Mucosa of rectum (tissue), 2 donors: ENCODE measurements at regions not wholly inside any gene's neighbourhood (a gene's known extent, or its start where the extent isn't known, plus 50 kb on each side); places are given as distances from the start of the nearest gene placed in this dataset.

Experiments used
- H3K27ac ChIP-seq, 2 donors: one replicate each; pipeline ENCODE4 v1.7.0; 2013; ENCODE audit warnings: inconsistent platforms in 2 of 2, low read depth in 2 of 2, low read length in 2 of 2
- H3K27me3 ChIP-seq, 2 donors: one replicate each; pipeline ENCODE4 v1.7.0; 2013; ENCODE audit warnings: low read length in 2 of 2; ENCODE audit not compliant: control insufficient read depth in 2 of 2, insufficient read depth in 2 of 2
- H3K36me3 ChIP-seq, 2 donors: one replicate each; pipeline ENCODE4 v1.7.0; 2013; ENCODE audit warnings: low read length in 2 of 2; ENCODE audit not compliant: control insufficient read depth in 2 of 2, insufficient read depth in 2 of 2
- H3K4me1 ChIP-seq, 2 donors: one replicate each; pipeline ENCODE4 v1.7.0; 2013; ENCODE audit warnings: low read length in 2 of 2, mild to moderate bottlenecking in 1 of 2; ENCODE audit not compliant: control insufficient read depth in 2 of 2, insufficient read depth in 2 of 2
- H3K4me3 ChIP-seq, 2 donors: one replicate each; pipeline ENCODE4 v1.7.0; 2013; ENCODE audit warnings: low read length in 2 of 2
- H3K9ac ChIP-seq, 2 donors: one replicate each; pipeline ENCODE4 v1.7.0; 2013; ENCODE audit warnings: low read length in 2 of 2, low read depth in 1 of 2, mild to moderate bottlenecking in 1 of 2
- H3K9me3 ChIP-seq, 2 donors: one replicate each; pipeline ENCODE4 v1.7.0; 2013; ENCODE audit warnings: low read length in 2 of 2; ENCODE audit not compliant: control insufficient read depth in 2 of 2
- donor health status: healthy.
- donor health status: Normal muscosa, but diverticular disease.

DNA sequence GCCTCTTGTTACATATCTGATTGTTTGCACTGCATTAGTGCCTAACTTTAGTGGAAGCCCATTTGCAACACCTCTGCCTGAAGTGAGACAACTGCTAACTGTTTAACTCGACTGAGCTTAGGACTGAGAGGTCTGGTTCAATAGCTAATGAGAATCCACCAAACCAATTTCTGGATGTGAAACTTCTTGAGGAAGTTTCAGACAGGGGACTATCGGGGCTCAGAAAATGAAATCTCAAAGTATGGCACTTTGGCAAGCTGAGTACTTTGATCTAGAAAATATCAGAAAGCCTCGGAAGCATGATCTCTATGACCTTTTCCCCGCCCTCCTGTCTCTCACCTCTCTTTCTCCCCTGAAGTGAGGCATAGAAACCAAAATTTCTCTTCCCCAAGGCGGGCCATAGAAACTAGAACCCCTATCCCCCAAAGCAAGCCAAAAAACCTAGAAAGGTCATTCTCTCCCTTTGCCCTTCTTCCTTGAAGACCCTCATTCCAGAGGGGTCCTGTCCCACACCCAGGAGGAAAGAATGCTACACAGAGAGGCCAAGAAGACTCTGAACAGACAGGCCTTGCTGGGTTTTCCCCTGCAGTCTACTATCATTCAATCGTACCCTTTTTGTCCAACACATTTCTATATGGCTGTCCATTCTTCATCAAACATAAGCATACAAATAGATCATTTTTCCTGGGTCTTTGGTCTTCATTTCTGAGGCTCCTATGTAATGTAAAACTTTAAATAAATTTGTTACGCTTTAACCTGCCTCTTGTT is 69.6 kb upstream of the CREB1 start:
- H3K36me3 ChIP-seq = no peaks in the 10 kb centered on the region
- H3K27ac ChIP-seq = no peak overlapping the region
- H3K4me3 ChIP-seq = no peak overlapping the region
- no peak overlapping the region for H3K9ac ChIP-seq
- no peaks in the 10 kb centered on the region for H3K9me3 ChIP-seq
- no peaks in the 10 kb centered on the region for H3K27me3 ChIP-seq
- H3K4me1 ChIP-seq = no peaks in the 10 kb centered on the region

DNA sequence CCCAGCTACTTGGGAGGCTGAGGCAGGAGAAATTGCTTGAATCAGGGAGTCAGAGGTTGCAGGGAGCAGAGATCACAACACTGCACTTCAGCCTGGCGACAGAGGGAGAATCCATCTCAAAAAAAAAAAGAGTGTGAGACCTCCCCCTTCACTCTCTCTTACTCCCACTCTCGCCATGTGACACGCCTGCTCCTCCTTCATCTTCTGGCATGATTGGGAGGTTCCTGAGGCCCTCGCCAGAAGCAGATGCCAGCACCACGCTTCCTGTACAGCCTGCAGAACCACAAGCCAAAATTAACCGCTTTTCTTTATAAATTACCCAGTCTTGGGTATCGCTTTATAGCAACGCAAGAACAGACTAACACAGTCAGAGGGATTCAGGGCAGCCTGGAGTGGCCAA is 66.3 kb upstream of the CREB1 start:
- Histone ChIP-seq H3K36me3 (no peaks in the 10 kb centered on the region), H3K4me1 (no peaks in the 10 kb centered on the region)

DNA sequence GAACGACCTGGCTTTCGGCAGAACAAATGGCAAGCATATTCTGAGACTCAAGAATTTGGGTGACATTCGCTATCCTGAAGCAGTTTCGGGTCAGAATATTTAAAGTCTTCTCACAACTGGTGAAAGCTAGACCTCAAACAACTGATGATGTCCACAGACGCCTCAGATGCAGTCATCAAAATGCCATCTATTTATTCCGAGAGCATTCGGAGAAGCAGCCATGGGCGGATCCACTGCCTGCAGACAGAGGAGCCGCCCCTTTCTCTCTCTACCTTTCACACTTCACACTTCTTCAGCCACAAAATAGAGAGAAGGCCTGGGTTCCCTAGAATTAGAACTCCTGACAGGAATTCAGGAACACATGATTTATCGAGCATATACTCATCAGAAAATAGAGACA is 65.8 kb upstream of the CREB1 start:
- Histone ChIP-seq H3K27me3 (no peaks in the 10 kb centered on the region), H3K4me3 (no peak overlapping the region), H3K4me1 (no peaks in the 10 kb centered on the region), H3K9ac (no peak overlapping the region), H3K27ac (no peak overlapping the region), H3K9me3 (no peaks in the 10 kb centered on the region), H3K36me3 (no peaks in the 10 kb centered on the region)

More for the DNA sequence above, 66.3 kb upstream of the CREB1 start:
- no peaks in the 10 kb centered on the region for H3K27me3 ChIP-seq
- H3K27ac ChIP-seq = no peak overlapping the region
- H3K4me3 ChIP-seq = no peak overlapping the region
- H3K9ac ChIP-seq = no peak overlapping the region
- no peaks in the 10 kb centered on the region for H3K9me3 ChIP-seq

DNA sequence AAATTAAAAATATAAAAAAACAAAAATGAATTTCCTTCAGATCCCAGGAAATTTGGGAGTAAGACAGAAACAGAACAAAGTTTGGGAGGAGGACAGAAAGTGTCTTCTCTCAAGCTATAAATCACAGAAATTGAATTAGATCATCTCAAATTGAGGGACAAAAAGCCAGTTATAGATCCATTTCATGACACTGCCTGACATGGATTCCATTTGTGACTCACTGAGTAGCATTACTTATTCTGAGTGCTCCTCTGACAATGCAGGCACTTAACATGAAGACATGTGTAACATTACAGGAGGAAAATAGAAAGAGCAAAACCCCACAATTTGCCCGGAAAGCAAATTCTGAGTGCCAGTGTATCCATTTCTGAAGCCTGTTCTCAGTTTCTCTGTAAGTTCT is 63.9 kb upstream of the CREB1 start:
- Histone ChIP-seq H3K27ac (no peak overlapping the region), H3K9me3 (no peaks in the 10 kb centered on the region), H3K4me1 (no peaks in the 10 kb centered on the region), H3K27me3 (no peaks in the 10 kb centered on the region), H3K36me3 (no peaks in the 10 kb centered on the region), H3K9ac (no peak overlapping the region), H3K4me3 (no peak overlapping the region)

DNA sequence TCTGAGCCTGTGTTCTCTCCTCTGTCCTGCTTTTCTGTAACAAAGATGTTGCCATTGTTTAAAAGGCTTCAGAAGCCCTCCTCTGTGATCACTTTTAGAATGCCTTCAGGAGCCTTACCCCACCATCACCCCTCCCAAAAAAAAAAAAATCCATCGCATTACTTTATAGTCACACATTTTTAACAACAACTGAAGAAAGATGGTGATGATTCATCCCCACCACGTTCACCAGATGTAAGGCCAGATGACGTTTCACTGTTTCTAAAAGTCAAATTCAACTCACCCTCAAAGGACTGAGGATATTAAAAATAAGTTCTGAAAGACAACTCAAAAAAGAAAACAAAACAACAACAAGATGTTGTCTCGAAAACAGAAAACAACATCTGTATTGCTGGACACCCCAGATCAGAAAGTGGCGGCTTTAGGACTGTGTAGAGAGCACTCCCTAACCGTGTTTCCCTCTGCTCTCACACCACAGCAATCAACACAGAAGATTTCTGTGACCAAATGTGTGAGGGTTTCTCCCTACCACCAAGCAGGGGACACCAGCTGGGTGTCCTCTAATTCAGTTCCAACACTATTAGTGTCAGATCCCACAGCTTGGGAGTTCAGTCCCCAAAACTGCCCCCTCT is 61.9 kb upstream of the CREB1 start:
- no peaks in the 10 kb centered on the region for H3K9me3 ChIP-seq
- H3K4me3 ChIP-seq = no peak overlapping the region
- no peaks in the 10 kb centered on the region for H3K36me3 ChIP-seq
- H3K9ac ChIP-seq = no peak overlapping the region
- no peaks in the 10 kb centered on the region for H3K4me1 ChIP-seq
- H3K27ac ChIP-seq = peak overlapping the region in 1 of 2 donors; percentile 52
- H3K27me3 ChIP-seq = no peaks in the 10 kb centered on the region

DNA sequence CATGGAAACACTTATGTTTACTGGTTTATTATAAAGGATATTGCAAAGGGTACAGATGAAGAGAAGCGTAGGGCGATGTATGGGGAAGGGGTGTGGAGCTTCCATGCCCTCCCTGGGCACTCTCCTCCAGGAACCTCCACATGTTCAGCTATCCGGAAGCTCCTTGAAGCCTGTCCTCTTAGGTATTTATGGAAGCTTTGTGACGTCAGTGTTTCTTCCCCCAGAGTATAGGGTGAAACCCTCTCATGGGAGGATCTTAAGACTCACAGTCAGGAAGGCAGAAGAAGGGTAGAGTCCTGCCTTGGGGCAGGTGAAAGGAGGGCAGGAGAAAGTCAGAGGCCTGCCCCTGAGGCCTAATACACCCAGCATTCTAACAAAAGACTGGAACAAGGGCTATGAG is 61.3 kb upstream of the CREB1 start:
- Histone ChIP-seq H3K36me3 (no peaks in the 10 kb centered on the region), H3K4me1 (no peaks in the 10 kb centered on the region), H3K27ac (peak overlapping the region in 1 of 2 donors; percentile 28), H3K9me3 (no peaks in the 10 kb centered on the region), H3K9ac (no peak overlapping the region), H3K4me3 (no peak overlapping the region), H3K27me3 (no peaks in the 10 kb centered on the region)

DNA sequence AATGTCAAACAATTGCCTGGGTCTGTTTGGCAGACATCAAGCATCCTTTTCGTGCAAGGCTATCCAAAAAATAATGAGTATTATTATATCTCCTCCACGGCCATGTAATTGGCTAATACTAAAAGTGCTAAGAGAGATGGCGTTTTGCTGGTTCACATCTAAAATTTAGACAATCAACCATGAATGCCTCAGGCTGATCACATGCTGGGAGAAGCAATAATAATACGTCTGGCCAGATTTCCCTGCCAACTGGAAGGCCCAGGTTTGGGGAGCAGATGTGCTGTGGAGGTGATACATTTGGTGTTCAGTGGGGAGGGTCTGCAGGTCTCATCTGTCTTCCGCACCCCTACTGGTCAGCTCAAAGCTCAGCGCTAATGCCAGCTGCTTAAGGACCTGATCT is 60.3 kb upstream of the CREB1 start:
- H3K36me3 ChIP-seq = no peaks in the 10 kb centered on the region
- no peaks in the 10 kb centered on the region for H3K4me1 ChIP-seq
- H3K27ac ChIP-seq = no peak overlapping the region
- no peak overlapping the region for H3K9ac ChIP-seq
- no peak overlapping the region for H3K4me3 ChIP-seq
- H3K9me3 ChIP-seq = no peaks in the 10 kb centered on the region
- no peaks in the 10 kb centered on the region for H3K27me3 ChIP-seq

DNA sequence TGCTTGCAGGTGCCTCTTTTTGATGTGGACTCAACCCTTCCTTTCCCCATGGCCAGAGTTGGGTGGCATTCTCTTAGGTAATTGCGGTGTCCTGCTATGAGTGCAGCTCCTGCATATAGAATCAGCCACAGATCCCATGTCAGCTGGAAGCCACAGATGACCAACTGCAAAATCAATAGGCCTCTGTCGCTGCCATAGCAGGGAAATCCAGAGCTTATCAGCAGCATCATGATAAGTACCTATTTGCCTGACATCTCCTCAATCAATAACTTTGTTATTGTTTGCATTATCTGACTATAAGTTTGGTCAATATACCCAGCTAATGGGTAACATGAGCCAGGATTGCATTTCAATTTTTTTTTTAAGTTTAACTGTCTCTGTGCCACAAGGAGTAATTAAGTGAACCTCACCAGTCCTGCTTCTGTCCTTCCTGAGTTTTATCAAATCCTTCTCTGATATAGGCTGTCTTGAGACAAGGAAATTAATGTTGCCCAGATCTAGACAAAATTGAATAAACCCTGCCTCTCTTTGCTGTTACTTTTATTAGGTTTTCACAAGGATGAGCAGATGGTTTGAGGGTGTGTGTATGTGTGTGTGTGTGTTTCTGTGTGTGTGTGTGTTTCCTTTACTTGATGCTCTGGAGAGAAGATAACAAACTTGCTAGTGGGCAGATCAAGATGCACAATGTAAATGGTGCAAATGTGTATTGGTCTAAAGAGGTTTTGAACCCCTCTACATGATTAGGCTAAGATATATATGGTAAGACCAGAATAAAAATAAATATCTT is 59.6 kb upstream of the CREB1 start:
- H3K4me3 ChIP-seq = no peak overlapping the region
- H3K9me3 ChIP-seq = no peaks in the 10 kb centered on the region
- no peak overlapping the region for H3K9ac ChIP-seq
- no peaks in the 10 kb centered on the region for H3K4me1 ChIP-seq
- no peaks in the 10 kb centered on the region for H3K36me3 ChIP-seq
- no peaks in the 10 kb centered on the region for H3K27me3 ChIP-seq
- no peak overlapping the region for H3K27ac ChIP-seq

DNA sequence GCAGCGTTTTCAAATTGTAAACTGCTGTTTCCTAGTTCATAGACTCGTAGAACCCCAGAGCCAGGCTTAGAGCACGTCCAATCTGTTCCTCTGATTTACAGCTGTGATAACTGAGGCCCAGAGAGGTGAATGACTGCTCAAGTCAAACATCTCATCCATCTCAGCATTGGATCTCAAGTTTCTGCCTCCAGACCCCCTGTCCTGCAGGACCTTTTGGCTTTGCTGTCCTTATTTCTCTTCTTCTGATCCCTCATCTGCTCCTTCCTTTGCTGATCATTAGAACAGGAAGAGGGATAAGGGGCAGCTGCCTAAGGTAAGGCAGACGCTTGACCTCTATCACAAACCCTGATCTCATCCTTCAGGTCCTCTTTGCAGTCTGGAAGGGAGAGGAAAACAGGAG is 58.5 kb upstream of the CREB1 start:
- H3K27me3 ChIP-seq = no peaks in the 10 kb centered on the region
- H3K4me3 ChIP-seq = no peak overlapping the region
- H3K4me1 ChIP-seq = no peaks in the 10 kb centered on the region
- H3K36me3 ChIP-seq = no peaks in the 10 kb centered on the region
- H3K27ac ChIP-seq = no peak overlapping the region
- H3K9ac ChIP-seq = no peak overlapping the region
- no peaks in the 10 kb centered on the region for H3K9me3 ChIP-seq

DNA sequence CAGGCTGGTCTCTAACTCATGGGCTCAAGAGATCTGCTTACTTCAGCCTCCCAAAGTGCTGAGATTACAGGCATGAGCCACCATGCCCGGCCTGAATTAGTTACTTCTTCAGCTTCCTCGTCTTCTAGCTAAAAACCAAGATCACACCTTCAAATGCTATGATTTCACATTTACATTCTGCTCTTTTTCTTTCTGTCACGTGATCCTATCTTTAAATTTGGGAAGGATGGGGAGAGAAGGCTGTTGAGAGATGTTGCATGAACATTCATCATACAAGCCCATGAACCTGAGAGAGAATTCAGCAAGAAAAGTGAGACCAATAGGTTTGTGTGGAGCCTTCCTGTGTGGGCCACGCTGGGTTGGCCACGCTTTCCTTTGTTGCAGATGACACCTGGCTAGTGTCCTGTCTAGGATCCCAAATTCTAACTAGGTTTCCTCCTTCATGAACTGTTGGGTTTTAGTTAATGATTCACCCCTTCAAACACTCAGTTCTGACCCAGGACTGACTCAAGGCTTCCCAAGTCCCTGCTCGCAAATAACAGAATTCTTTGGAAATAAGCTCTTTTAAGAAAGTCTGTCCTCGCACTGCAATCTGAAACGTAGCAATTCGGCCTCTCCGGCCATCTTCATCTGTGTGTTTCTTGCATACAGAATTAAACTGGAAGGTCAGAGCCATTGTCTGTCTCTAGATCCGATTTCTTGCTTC is 57.3 kb upstream of the CREB1 start:
- Histone ChIP-seq H3K27ac (no peak overlapping the region), H3K4me1 (no peaks in the 10 kb centered on the region), H3K4me3 (no peak overlapping the region), H3K9ac (no peak overlapping the region), H3K9me3 (no peaks in the 10 kb centered on the region), H3K27me3 (no peaks in the 10 kb centered on the region), H3K36me3 (no peaks in the 10 kb centered on the region)
